GM23248 (cell line): ENCODE measurements at regions not wholly inside any gene's neighbourhood (a gene's known extent, or its start where the extent isn't known, plus 50 kb on each side); places are given as distances from the start of the nearest gene placed in this dataset.

Experiments
- DNase-seq: peaks from one replicate; pipeline ENCODE4 v3.0.0-alpha.2; 2015
- H2AFZ ChIP-seq: fragments of 200-600 bp; sonication (generic); 2 replicates; pipeline ENCODE4 v1.6.1; 2016; ENCODE audit warnings: antibody characterized with exemption
- H3F3A ChIP-seq: fragments of 200-600 bp; sonication (generic); 2 replicates; pipeline ENCODE4 v1.6.1; 2016; ENCODE audit warnings: mild to moderate bottlenecking, antibody characterized with exemption, mixed run types; ENCODE audit not compliant: insufficient read depth
- H3K27ac ChIP-seq: fragments of 200-600 bp; sonication (generic); 2 replicates; pipeline ENCODE4 v1.5.1; 2016; ENCODE audit warnings: mild to moderate bottlenecking
- H3K27me3 ChIP-seq: fragments of 200-600 bp; sonication (generic); replicated peaks from 2 replicates; pipeline ENCODE4 v1.6.1; 2016; ENCODE audit warnings: mild to moderate bottlenecking; ENCODE audit not compliant: insufficient read depth
- H3K36me3 ChIP-seq: fragments of 200-600 bp; sonication (generic); 2 replicates; pipeline ENCODE4 v1.6.1; 2016; ENCODE audit warnings: low read depth, mild to moderate bottlenecking
- H3K4me1 ChIP-seq: fragments of 200-600 bp; sonication (generic); 2 replicates; pipeline ENCODE4 v1.6.1; 2016; ENCODE audit warnings: mild to moderate bottlenecking; ENCODE audit not compliant: insufficient read depth
- H3K4me2 ChIP-seq: fragments of 200-600 bp; sonication (generic); one replicate; pipeline ENCODE4 v1.6.1; 2016; ENCODE audit warnings: mild to moderate bottlenecking; ENCODE audit not compliant: unreplicated experiment
- H3K4me3 ChIP-seq: fragments of 200-600 bp; sonication (generic); 2 replicates; pipeline ENCODE4 v1.5.1; 2016; ENCODE audit warnings: mild to moderate bottlenecking
- H3K79me2 ChIP-seq: fragments of 200-600 bp; sonication (generic); 2 replicates; pipeline ENCODE4 v1.6.1; 2016; ENCODE audit warnings: mild to moderate bottlenecking; ENCODE audit not compliant: insufficient read depth
- H3K9ac ChIP-seq: fragments of 200-600 bp; sonication (generic); 2 replicates; pipeline ENCODE4 v1.6.1; 2016; ENCODE audit warnings: mild to moderate bottlenecking
- H3K9me2 ChIP-seq: fragments of 200-600 bp; sonication (generic); 2 replicates; pipeline ENCODE4 v1.6.1; 2016; ENCODE audit warnings: mixed run types, mild to moderate bottlenecking, moderate library complexity; ENCODE audit not compliant: insufficient read depth
- H3K9me3 ChIP-seq: fragments of 200-600 bp; sonication (generic); one replicate; pipeline ENCODE4 v1.6.1; 2017; ENCODE audit warnings: low read depth
- H4K20me1 ChIP-seq: fragments of 200-600 bp; sonication (generic); 2 replicates; pipeline ENCODE4 v1.6.0; 2016; ENCODE audit not compliant: insufficient read depth
- EZH2 ChIP-seq: fragments of 200-600 bp; sonication (generic); IDR thresholded peaks from 2 replicates; pipeline ENCODE4 v1.6.1; 2018; ENCODE audit warnings: antibody characterized with exemption, mild to moderate bottlenecking; ENCODE audit not compliant: insufficient read depth, poor library complexity, severe bottlenecking
- EZH2phosphoT487 ChIP-seq: fragments of 200-600 bp; sonication (generic); IDR thresholded peaks from 2 replicates; pipeline ENCODE4 v1.6.1; 2018; ENCODE audit warnings: antibody characterized with exemption, moderate library complexity, mild to moderate bottlenecking, low read depth; ENCODE audit not compliant: insufficient read depth
- WGBS, 2 experiments: methylation state at CpG; one replicate each; pipeline ENCODE4 v1.1.6; 2015 to 2017; ENCODE audit warnings: low lambda C conversion rate in 2 of 2, low coverage in 1 of 2; ENCODE audit errors: missing lambda C conversion rate in 2 of 2; 5-methylcytosine and 5-hydroxymethylcytosine counted together
- in situ Hi-C: fragments of 300-500 bp; cut with MboI; formaldehyde crosslinking; loops from 2 replicates; pipeline ENCODE4 v1.15.0; 2020

DNA sequence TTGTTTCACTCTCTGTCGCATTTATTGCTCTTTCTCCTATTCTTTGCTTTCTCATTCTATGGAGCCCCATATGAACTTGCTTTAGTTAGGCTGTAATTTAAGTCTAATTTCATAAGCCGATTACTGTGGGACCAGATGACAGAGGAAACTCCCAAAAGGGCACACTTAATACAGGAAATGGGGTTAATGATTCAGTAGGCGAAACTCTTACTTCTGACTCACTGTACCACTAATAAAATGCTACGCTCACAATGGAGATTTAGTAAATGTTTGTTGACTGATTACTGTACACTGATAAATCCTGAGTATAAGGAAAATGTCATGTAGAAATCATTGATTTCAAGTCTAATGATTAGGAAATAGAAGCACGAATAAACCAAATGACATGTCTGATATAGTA, 276.4 kb downstream of the KLF5 start:
- no peaks in the 10 kb centered on the region for H3K9me3 ChIP-seq

DNA sequence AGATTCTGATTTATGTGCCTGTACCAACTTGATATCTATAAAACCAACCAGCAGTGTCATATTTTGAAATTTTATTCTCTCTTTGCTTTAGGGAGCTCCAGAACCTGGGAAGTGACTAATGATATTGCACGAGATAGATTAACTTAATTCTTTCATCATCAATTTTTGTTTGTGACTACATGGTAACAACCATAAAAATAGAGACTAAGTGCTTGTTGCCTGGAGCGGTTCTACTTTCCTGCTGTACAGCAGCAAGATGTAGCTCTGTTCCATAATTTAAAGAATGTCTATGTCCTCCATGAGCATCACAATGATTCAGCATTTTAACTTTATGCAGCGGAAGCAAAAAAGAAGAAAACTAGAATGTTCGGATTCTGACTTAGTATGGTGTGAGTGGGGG, 275.6 kb downstream of the KLF5 start:
- in situ Hi-C loops, result no loop called here
- H3K27ac ChIP-seq, result peak overlapping the region; percentile 74
- DNase-seq, result peak; percentile 56
- no peaks in the 10 kb centered on the region for H3K27me3 ChIP-seq
- H3K9me3 ChIP-seq, result no peaks in the 10 kb centered on the region
- H3K4me2 ChIP-seq, result peak overlapping the region; percentile 57
- H3K9ac ChIP-seq, result peak overlapping the region; percentile 28
- H3K79me2 ChIP-seq, result no peaks in the 10 kb centered on the region
- no peaks in the 10 kb centered on the region for H3K36me3 ChIP-seq
- TF ChIP-seq EZH2 (no peak), EZH2phosphoT487 (no peak)
- no peak overlapping the region for H3K4me3 ChIP-seq
- H2AFZ ChIP-seq, result peak overlapping the region; percentile 4; the same call in 1 of the 2 replicates
- H3F3A ChIP-seq, result peaks cover 10% of the 10 kb centered on the region; the same call in 1 of the 2 replicates
- H3K9me2 ChIP-seq, result no peaks in the 10 kb centered on the region
- 77 to 80% methylated on average over 4 of the region's 4 CpGs for WGBS, 2 experiments
- no peaks in the 10 kb centered on the region for H4K20me1 ChIP-seq
- peaks cover 29% of the 10 kb centered on the region for H3K4me1 ChIP-seq

More for the DNA sequence above, 276.4 kb downstream of the KLF5 start:
- no peak overlapping the region for H3K4me3 ChIP-seq
- peak; percentile 86 for DNase-seq
- TF ChIP-seq EZH2phosphoT487 (no peak), EZH2 (no peak)
- peaks cover 29% of the 10 kb centered on the region for H3K4me1 ChIP-seq
- H3K79me2 ChIP-seq, result no peaks in the 10 kb centered on the region
- peak overlapping the region; percentile 74 for H3K27ac ChIP-seq
- in situ Hi-C loops, result no loop called here
- peak overlapping the region; percentile 4; the same call in 1 of the 2 replicates for H2AFZ ChIP-seq
- no peaks in the 10 kb centered on the region for H3K36me3 ChIP-seq
- H3K27me3 ChIP-seq, result no peaks in the 10 kb centered on the region
- 22 to 25% methylated on average over 5 of the region's 5 CpGs for WGBS, 2 experiments
- peaks cover 10% of the 10 kb centered on the region; the same call in 1 of the 2 replicates for H3F3A ChIP-seq
- no peaks in the 10 kb centered on the region for H3K9me2 ChIP-seq
- H3K9ac ChIP-seq, result peak overlapping the region; percentile 28
- H4K20me1 ChIP-seq, result no peaks in the 10 kb centered on the region
- peak overlapping the region; percentile 57 for H3K4me2 ChIP-seq

DNA sequence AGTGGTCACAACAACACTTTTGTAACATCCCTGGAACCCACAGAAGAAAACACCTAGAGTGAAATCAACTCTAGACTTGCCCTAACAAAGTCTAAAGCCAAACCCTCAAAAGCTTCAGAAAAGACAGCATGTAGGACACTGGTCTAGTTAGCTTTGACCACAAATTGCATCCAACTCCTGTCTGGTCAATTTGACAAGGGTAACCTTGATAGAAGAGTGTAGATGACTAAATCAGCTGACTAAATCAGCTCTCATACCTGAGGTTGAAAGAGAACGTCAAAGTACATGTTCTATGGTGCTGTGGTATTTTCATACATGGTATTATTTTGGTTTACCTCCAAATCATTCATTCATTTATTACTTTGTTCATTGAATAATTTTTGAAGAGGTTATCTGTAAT, 272.8 kb downstream of the KLF5 start:
- Histone ChIP-seq H3K79me2 (no peaks in the 10 kb centered on the region), H3K36me3 (no peaks in the 10 kb centered on the region), H4K20me1 (no peaks in the 10 kb centered on the region), H3K4me2 (no peak overlapping the region), H3K9ac (no peak overlapping the region), H3K4me1 (peaks cover 18% of the 10 kb centered on the region), H3K27me3 (no peaks in the 10 kb centered on the region), H3K9me2 (no peaks in the 10 kb centered on the region), H3K27ac (no peak overlapping the region), H3F3A (peaks cover 10% of the 10 kb centered on the region; the same call in 1 of the 2 replicates), H2AFZ (no peak overlapping the region), H3K4me3 (no peak overlapping the region), H3K9me3 (no peaks in the 10 kb centered on the region)
- in situ Hi-C loops, result no loop called here
- WGBS, 2 experiments, result 81 to 82% methylated on average over 1 of the region's 1 CpG
- TF ChIP-seq EZH2 (no peak), EZH2phosphoT487 (no peak)
- no peak for DNase-seq

DNA sequence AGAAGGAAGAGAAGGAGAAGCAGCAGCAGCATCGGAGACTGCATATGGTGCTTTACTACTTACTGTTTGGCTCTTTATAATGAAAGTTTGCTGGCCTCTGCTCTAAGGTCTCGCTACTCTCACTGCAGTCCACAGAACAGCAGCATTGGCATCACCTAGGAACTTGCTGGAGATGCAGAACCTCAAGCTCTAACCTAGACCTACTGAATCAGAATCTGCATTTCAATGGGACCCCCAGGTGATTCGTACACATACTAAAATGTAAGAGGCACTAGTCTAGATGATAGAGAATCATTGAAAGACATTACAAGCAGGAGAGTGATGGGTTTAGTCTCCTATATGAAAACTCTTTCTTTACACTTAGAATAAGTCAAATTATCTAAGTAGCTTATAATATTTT, 270.6 kb downstream of the KLF5 start:
- H3K4me3 ChIP-seq, result no peak overlapping the region
- no peaks in the 10 kb centered on the region for H3K9me2 ChIP-seq
- H3K4me1 ChIP-seq, result peaks cover 4% of the 10 kb centered on the region
- H3K27me3 ChIP-seq, result no peaks in the 10 kb centered on the region
- DNase-seq, result no peak
- no peak overlapping the region for H2AFZ ChIP-seq
- TF ChIP-seq EZH2phosphoT487 (no peak), EZH2 (no peak)
- H3K36me3 ChIP-seq, result no peaks in the 10 kb centered on the region
- no peak overlapping the region for H3K4me2 ChIP-seq
- H3K79me2 ChIP-seq, result no peaks in the 10 kb centered on the region
- peaks cover 3% of the 10 kb centered on the region; the same call in 1 of the 2 replicates for H3F3A ChIP-seq
- no peaks in the 10 kb centered on the region for H3K9me3 ChIP-seq
- H3K27ac ChIP-seq, result no peak overlapping the region
- H3K9ac ChIP-seq, result no peak overlapping the region
- in situ Hi-C loops, result no loop called here
- 54 to 56% methylated on average over 3 of the region's 3 CpGs for WGBS, 2 experiments
- H4K20me1 ChIP-seq, result no peaks in the 10 kb centered on the region

DNA sequence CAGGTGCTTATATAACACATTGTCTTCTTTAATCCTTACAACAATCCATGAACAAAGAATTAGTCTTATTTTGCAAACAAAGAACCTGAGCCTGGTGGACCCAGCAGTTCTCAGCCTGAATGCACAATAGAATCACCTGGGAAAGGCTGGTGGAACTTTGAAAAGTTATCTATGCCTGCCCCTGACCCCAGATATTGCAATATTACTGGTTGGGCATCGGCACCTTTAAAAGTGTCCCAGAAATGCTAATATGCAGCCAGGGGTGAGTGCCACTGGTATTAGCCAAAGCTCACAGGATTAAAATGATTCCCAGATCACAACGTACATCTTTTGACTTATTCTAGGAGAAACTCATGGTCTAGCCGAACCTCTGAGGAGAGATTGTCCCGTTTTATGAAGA, 268.8 kb downstream of the KLF5 start:
- H3K36me3 ChIP-seq, result no peaks in the 10 kb centered on the region
- no peak overlapping the region for H3K9ac ChIP-seq
- H3K27ac ChIP-seq, result no peak overlapping the region
- no peaks in the 10 kb centered on the region for H3K27me3 ChIP-seq
- no peaks in the 10 kb centered on the region for H3K4me1 ChIP-seq
- no peaks in the 10 kb centered on the region for H3F3A ChIP-seq
- H3K9me2 ChIP-seq, result no peaks in the 10 kb centered on the region
- no peaks in the 10 kb centered on the region for H3K79me2 ChIP-seq
- no peak overlapping the region for H2AFZ ChIP-seq
- TF ChIP-seq EZH2, result no peak
- no peak for TF ChIP-seq EZH2phosphoT487
- H3K4me2 ChIP-seq, result no peak overlapping the region
- WGBS, 2 experiments, result 61 to 72% methylated on average over 4 of the region's 4 CpGs
- H3K9me3 ChIP-seq, result no peaks in the 10 kb centered on the region
- in situ Hi-C loops, result no loop called here
- DNase-seq, result no peak
- H3K4me3 ChIP-seq, result no peak overlapping the region
- no peaks in the 10 kb centered on the region for H4K20me1 ChIP-seq
